SK-N-SH (cell line): ENCODE measurements at regions not wholly inside any gene's neighbourhood (a gene's known extent, or its start where the extent isn't known, plus 50 kb on each side); places are given as distances from the start of the nearest gene placed in this dataset.

ENCODE experiments used
- EP300 ChIP-seq, 2 experiments: IDR thresholded peaks; 2 replicates each; pipeline versions ENCODE4 v1.4.0 to v1.6.1; 2012; ENCODE audit warnings: borderline replicate concordance in 1 of 2, low read depth in 1 of 2, low read length in 1 of 2
- NRF1 ChIP-seq: IDR thresholded peaks from 2 replicates; pipeline ENCODE4 v1.6.1; 2012; ENCODE audit warnings: low read depth, mild to moderate bottlenecking, low read length
- POLR2AphosphoS5 ChIP-seq: IDR thresholded peaks from 2 replicates; pipeline ENCODE4 v1.6.1; 2012; ENCODE audit warnings: low read depth, low read length
- TF ChIP-seq, protein P1 (sequence below): fragments of 200-600 bp; sonication (generic); IDR thresholded peaks from 2 replicates; pipeline ENCODE4 v1.6.1; 2017; ENCODE audit warnings: antibody characterized with exemption, mild to moderate bottlenecking, moderate library complexity
- TF ChIP-seq, protein P2 (sequence below): IDR thresholded peaks from 2 replicates; pipeline ENCODE4 v1.6.1; 2012; ENCODE audit warnings: mild to moderate bottlenecking, low read depth, low read length, moderate library complexity

DNA sequence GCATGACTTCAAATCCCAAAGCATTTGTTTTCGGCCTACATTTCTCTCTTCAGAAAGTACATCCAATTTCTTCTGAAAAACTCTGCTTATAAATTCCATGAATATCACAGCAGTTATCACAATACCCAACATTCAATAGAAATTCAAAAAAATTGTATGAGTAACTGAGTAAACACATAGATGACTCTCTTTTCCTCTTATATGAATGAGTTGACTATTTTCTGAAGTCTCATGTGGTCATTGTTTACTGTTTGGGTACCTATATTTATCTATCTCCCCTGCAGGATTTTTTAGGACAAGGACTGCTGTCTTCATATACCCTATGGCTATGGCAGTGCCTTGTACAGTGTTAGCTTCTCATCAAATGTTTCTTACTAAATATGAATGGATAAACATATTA, 157.1 kb downstream of the HTR1A start:
- TF ChIP-seq EP300 (IDR thresholded peaks at IDR 0.05; ENCODE audit: borderline replicate concordance in 1 of 2, low read depth in 1 of 2, low read length in 1 of 2), result no peak
- TF ChIP-seq, protein P1, sequence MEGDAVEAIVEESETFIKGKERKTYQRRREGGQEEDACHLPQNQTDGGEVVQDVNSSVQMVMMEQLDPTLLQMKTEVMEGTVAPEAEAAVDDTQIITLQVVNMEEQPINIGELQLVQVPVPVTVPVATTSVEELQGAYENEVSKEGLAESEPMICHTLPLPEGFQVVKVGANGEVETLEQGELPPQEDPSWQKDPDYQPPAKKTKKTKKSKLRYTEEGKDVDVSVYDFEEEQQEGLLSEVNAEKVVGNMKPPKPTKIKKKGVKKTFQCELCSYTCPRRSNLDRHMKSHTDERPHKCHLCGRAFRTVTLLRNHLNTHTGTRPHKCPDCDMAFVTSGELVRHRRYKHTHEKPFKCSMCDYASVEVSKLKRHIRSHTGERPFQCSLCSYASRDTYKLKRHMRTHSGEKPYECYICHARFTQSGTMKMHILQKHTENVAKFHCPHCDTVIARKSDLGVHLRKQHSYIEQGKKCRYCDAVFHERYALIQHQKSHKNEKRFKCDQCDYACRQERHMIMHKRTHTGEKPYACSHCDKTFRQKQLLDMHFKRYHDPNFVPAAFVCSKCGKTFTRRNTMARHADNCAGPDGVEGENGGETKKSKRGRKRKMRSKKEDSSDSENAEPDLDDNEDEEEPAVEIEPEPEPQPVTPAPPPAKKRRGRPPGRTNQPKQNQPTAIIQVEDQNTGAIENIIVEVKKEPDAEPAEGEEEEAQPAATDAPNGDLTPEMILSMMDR, result no peak
- TF ChIP-seq, protein P2, sequence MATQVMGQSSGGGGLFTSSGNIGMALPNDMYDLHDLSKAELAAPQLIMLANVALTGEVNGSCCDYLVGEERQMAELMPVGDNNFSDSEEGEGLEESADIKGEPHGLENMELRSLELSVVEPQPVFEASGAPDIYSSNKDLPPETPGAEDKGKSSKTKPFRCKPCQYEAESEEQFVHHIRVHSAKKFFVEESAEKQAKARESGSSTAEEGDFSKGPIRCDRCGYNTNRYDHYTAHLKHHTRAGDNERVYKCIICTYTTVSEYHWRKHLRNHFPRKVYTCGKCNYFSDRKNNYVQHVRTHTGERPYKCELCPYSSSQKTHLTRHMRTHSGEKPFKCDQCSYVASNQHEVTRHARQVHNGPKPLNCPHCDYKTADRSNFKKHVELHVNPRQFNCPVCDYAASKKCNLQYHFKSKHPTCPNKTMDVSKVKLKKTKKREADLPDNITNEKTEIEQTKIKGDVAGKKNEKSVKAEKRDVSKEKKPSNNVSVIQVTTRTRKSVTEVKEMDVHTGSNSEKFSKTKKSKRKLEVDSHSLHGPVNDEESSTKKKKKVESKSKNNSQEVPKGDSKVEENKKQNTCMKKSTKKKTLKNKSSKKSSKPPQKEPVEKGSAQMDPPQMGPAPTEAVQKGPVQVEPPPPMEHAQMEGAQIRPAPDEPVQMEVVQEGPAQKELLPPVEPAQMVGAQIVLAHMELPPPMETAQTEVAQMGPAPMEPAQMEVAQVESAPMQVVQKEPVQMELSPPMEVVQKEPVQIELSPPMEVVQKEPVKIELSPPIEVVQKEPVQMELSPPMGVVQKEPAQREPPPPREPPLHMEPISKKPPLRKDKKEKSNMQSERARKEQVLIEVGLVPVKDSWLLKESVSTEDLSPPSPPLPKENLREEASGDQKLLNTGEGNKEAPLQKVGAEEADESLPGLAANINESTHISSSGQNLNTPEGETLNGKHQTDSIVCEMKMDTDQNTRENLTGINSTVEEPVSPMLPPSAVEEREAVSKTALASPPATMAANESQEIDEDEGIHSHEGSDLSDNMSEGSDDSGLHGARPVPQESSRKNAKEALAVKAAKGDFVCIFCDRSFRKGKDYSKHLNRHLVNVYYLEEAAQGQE, result no peak
- no peak for TF ChIP-seq NRF1
- TF ChIP-seq POLR2AphosphoS5, result no peak
